GM19239 (cell line): ENCODE measurements at regions not wholly inside any gene's neighbourhood (a gene's known extent, or its start where the extent isn't known, plus 50 kb on each side); places are given as distances from the start of the nearest gene placed in this dataset.
"Not testable (repeated sequence)": the region's sequence is repeated elsewhere in the genome, so short reads cannot be mapped to it uniquely, and the experiment has no call there.

Source experiments
- DNase-seq: peaks from one replicate; pipeline ENCODE4 v3.0.0; 2011; ENCODE audit warnings: low spot score; ENCODE audit not compliant: insufficient read length
- FAIRE-seq: peaks from 2 replicates; lab custom pipeline; 2011; peaks lifted over from hg19 to GRCh38; lab: Jason Lieb, UNC

GRCh38 chr5:163089926-163090325, 347.5 kb upstream of the CCNG1 start:
- no peak for FAIRE-seq
- DNase-seq, result no peak

GRCh38 chr5:163094492-163095180, 342.8 kb upstream of the CCNG1 start:
- peak; percentile 72 for FAIRE-seq

GRCh38 chr5:163104464-163104863, 332.9 kb upstream of the CCNG1 start:
- DNase-seq (no peak), FAIRE-seq (no peak)

More at GRCh38 chr5:163094492-163095180, 342.8 kb upstream of the CCNG1 start:
- no peak for DNase-seq

DNA sequence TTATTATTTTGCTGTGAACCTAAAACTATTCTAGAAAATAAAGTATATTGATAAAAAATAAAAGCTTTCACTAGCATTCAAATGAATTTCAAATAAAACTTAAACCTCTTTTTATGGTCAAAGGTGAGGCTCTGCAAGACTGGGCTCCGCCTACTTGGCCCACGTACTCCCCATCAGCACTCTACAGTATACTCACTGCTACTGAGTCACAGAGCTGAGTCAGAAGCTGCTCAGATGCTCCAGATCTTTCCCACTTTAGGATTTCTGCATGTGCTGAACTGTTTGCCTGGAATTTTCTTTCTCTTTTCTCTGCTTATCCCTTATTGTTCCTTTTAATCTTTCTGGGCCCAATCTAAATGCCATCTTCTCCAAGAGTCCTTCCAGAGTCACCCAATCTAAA, 331.9 kb upstream of the CCNG1 start:
- FAIRE-seq, result no peak

DNA sequence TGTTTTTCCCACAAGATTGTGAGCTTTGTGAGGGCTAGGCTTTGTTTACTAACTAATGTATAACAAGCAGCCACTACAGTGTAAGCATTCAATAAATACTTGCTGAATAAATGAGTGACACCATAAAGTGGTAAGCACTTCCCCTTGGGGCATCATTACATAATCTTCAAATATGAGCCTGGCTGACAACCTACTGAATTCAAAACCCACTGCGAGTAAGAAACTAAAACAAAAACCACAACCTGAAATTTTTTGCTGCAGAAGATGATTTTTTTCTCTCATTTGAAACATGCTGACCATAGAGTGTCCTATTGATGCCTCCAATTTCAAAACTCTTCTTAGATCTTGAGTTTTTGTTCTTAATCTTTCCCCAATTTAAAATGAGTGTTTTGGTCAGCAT, 331.3 kb upstream of the CCNG1 start:
- DNase-seq, result no peak
- no peak for FAIRE-seq

More for the DNA sequence above, 331.9 kb upstream of the CCNG1 start:
- DNase-seq, result no peak

GRCh38 chr5:163108351-163108750, 329.0 kb upstream of the CCNG1 start:
- FAIRE-seq, result no peak
- no peak for DNase-seq

- DNase-seq, result no peak
- no peak for FAIRE-seq
These were observed 322.4 kb upstream of the CCNG1 start for GRCh38 chr5:163115011-163115410.

DNA sequence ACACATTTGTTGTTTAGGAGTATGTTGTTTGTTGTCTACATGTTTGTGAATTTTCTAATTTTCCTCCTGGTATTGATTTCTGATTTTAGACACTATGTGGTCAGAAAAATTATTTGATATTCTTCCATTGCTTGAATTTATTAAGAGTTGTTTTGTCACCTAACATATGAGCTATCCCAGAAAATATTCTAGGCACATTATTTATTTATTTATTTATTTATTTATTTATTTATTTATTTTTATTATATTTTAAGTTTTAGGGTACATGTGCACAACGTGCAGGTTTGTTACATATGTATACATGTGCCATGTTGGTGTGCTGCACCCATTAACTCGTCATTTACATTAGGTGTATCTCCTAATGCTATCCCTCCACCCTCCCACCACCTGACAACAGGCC, 320.8 kb upstream of the CCNG1 start:
- not testable (repeated sequence) for FAIRE-seq, DNase-seq

DNA sequence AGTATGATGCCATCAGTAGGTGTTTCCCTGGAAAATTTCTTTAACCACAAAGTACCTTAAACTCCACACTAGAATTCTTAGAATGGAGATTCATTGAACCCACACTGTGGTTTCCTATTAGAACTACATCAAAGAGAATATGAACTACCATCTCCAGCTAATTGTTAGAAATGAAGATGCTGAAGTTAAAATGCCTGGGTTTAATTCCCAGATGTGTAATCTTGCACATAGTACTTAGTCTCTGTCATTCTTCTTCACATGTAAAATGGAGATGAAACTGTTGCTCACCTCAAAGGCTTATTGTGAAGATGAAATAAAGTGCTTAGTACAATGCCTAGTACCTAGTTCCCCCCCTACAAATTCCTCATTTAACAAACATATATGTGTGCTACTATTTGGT, 303.3 kb upstream of the CCNG1 start:
- no peak for DNase-seq
- FAIRE-seq, result no peak

DNA sequence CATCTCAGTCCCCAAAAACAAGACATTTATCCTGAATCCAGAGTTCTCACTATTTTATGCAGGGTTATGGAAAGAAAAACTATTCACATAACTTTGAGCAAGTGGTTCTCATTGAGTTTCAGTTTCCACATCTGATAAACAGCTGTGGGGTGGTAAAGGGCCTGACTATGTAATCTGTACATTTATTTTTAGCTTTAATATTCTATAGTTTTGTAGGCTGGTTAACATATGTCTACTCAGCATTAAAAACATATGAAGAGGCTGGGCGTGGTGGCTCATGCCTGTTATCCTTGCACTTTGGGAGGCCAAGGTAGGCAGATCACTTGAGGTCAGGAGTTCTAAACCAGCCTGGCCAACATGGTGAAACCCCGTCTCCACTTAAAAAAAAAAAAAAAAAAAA, 301.5 kb upstream of the CCNG1 start:
- no peak for FAIRE-seq
- DNase-seq, result no peak

DNA sequence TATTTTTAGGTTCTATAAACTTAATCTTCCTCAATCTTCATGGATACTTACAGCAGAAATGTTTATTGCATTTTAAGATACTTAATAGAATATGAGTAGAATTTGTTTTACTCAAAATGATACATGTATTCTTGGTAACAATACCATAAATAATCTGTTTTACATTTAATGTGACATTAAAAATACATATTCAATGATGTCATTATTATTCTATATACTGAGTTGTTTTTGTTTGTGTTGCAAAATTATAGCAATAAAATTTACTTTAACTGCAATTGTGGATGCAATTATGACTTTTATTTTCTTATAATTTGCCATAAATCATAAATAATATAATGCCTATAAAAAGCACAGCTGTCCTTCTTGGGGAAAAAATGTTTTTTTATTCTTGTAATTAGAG, 275.9 kb upstream of the CCNG1 start:
- FAIRE-seq, result no peak

GRCh38 chr5:163162645-163163044, 274.8 kb upstream of the CCNG1 start:
- FAIRE-seq, result no peak

More for the DNA sequence above, 275.9 kb upstream of the CCNG1 start:
- DNase-seq, result no peak

GRCh38 chr5:163163858-163164257, 273.5 kb upstream of the CCNG1 start:
- no peak for FAIRE-seq
- DNase-seq, result no peak

More at GRCh38 chr5:163162645-163163044, 274.8 kb upstream of the CCNG1 start:
- DNase-seq, result no peak

DNA sequence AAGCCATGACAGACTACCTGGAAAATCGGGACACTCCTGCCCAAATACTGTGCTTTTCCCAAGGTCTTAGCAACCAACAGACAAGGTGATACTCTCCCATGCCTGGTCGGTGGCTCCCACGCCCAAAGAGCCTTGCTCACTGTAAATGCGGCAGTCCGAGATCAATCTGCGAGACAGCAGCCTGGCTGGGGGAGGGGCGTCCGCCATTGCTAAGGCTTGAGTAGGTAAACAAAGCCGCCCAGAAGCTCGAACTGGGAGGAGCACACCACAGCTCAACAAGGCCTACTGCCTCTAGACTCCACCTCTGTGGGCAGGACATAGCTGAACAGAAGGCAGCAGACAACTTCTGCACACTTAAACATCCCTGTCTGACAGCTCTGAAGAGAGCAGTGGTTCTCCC, 272.1 kb upstream of the CCNG1 start:
- FAIRE-seq (no peak), DNase-seq (no peak)

- not testable (repeated sequence) for FAIRE-seq, DNase-seq
These were observed 267.2 kb upstream of the CCNG1 start for GRCh38 chr5:163170161-163170560.

DNA sequence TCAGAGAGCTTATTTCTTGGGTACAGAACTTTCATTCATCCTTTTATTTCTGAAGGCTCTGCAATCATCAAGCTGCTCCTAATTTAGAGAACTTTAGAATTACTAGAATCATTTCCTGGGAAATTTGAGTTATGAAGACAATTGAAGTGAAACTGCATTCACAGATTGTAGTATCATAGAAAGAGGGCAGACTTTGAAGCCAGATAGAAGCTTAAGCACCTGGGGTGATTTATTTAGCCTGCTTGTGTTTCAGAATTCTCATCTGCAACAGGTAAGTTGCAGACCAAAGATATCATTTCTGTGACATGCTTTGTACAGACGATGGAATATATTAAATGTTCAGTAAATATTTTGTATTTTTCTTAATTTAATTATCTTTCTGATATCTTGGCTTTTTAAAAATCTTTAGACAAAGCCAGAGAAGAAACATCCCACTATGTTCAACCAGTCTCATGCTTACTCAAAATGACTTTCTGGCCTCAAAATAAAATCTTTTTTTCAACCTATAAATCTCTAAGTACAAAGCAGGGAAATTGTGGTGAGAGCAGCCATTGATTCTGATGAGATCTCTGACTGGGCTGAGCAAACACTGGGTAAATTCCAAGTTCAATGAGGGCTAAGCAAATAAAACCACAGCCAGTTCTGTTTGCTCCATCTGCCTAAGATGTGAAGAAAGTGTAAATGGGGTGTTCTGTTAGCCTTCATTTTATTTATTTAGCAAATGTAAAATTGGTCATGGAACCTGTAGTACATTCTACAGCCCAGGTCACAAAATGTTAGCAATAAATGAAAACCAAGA, 264.7 kb upstream of the CCNG1 start:
- no peak for FAIRE-seq
- no peak for DNase-seq

GRCh38 chr5:163177971-163178370, 259.4 kb upstream of the CCNG1 start:
- DNase-seq (no peak), FAIRE-seq (no peak)

- FAIRE-seq, result no peak
These were observed 252.1 kb upstream of the CCNG1 start for GRCh38 chr5:163185315-163185714.

GRCh38 chr5:163189023-163189553, 248.3 kb upstream of the CCNG1 start:
- DNase-seq (no peak), FAIRE-seq (no peak)

More at GRCh38 chr5:163185315-163185714, 252.1 kb upstream of the CCNG1 start:
- DNase-seq, result no peak

- DNase-seq (no peak), FAIRE-seq (no peak)
These were observed 247.1 kb upstream of the CCNG1 start for GRCh38 chr5:163190283-163190682.

GRCh38 chr5:163190784-163191183, 246.6 kb upstream of the CCNG1 start:
- FAIRE-seq (no peak), DNase-seq (no peak)
